ENCODE measurements at regions not wholly inside any gene's neighbourhood (a gene's known extent, or its start where the extent isn't known, plus 50 kb on each side); places are given as distances from the start of the nearest gene placed in this dataset.
"Not testable (repeated sequence)": the region's sequence is repeated elsewhere in the genome, so short reads cannot be mapped to it uniquely, and the experiment has no call there.

DNA sequence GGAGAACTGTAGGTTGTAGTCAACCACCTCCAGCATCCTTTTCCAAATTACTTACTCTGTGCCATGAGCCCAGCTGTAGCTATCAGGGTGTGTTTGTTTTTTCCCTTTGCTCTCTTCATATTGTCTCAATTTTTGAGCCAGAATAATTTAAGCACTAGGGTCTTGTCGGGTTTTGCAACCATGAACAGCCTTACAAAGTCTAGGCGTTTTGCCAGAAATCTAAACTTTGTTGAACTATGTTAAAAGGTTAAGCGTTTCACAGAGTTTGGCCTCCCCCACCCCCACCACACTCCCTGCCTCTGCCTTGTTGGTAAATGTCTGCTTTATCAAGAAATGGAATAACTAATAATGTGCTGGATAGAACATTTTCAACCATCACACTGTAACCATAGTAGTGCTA is 190.6 kb upstream of the TTC29 start:
- Mint-ChIP-seq H3K27ac (no peak overlapping the region), H3K27me3 (peaks cover 9% of the 10 kb centered on the region), H3K4me3 (no peak overlapping the region), H3K36me3 (ENCODE audit: low read depth) (no peaks in the 10 kb centered on the region), H3K4me1 (no peaks in the 10 kb centered on the region), H3K9me3 (ENCODE audit: low read depth) (no peaks in the 10 kb centered on the region)
- intact Hi-C loops (cut with DNase I, micrococcal nuclease): no loop called here
- CTCF ChIA-PET: interaction anchor here (1.0 kb wide), 1 partner anchor 453 kb away, joined by 4 read pairs; no protein-coding TSS in a partner anchor
- ATAC-seq: no peak
- POLR2A ChIA-PET: no interaction called here
- DNase-seq: no peak

DNA sequence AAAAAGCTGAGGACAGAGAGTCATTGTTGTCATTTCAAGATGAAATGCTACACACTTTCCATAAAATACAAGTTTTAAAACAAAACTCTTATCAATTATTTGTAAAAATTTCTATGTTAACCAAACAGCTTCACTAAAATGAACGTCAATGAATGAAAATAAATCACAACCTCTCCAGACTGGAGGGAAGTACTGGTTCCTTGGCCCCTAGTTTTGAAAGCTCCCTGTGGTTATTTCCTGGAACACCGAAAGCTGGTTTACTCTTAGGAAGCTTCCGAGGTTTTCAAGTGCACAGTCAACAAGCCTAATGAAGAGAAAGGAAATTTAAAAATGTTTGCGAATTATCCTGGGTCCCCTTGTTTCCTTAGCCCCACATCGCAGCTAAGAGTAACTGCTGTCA is 191.1 kb upstream of the TTC29 start:
- no peak for ATAC-seq
- Mint-ChIP-seq H3K4me3 (no peak overlapping the region), H3K36me3 (ENCODE audit: low read depth) (no peaks in the 10 kb centered on the region), H3K4me1 (no peaks in the 10 kb centered on the region), H3K27me3 (peaks cover 9% of the 10 kb centered on the region), H3K27ac (no peak overlapping the region), H3K9me3 (ENCODE audit: low read depth) (no peaks in the 10 kb centered on the region)
- intact Hi-C loops (cut with DNase I, micrococcal nuclease): no loop called here
- DNase-seq: no peak
- CTCF ChIA-PET: interaction anchor here (1.0 kb wide), 1 partner anchor 453 kb away, joined by 4 read pairs; no protein-coding TSS in a partner anchor
- POLR2A ChIA-PET: no interaction called here

DNA sequence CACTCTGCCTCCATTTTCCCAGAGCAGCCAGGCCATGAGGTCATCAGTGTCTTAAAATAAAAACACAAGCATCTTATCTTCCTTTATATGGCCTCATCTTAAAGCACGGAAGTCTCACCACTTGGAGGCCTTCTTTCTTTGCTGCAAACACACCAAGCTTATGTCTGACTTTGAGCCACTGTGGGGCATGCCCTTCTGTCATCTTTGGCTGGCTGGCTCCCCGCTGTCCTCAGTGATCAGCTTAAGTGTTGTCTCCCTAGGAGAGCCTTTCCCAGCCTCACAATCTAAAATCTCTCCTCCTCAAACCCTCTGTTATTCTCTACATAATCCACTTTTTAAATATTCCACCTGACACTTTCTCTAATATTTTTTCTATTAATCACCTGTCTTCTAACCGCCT is 191.6 kb upstream of the TTC29 start:
- no peak for ATAC-seq
- no peak overlapping the region for H3K4me3 Mint-ChIP-seq
- H3K27ac Mint-ChIP-seq: no peak overlapping the region
- intact Hi-C loops (cut with DNase I, micrococcal nuclease): no loop called here
- H3K4me1 Mint-ChIP-seq: no peaks in the 10 kb centered on the region
- DNase-seq: no peak
- no peaks in the 10 kb centered on the region for H3K36me3 Mint-ChIP-seq (ENCODE audit: low read depth)
- CTCF ChIA-PET: interaction anchor here (0.8 to 1.0 kb wide), 2 partner anchors 24 to 453 kb away, joined by 3 to 4 read pairs; no protein-coding TSS in a partner anchor
- no peaks in the 10 kb centered on the region for H3K9me3 Mint-ChIP-seq (ENCODE audit: low read depth)
- POLR2A ChIA-PET: no interaction called here
- H3K27me3 Mint-ChIP-seq: peaks cover 9% of the 10 kb centered on the region

DNA sequence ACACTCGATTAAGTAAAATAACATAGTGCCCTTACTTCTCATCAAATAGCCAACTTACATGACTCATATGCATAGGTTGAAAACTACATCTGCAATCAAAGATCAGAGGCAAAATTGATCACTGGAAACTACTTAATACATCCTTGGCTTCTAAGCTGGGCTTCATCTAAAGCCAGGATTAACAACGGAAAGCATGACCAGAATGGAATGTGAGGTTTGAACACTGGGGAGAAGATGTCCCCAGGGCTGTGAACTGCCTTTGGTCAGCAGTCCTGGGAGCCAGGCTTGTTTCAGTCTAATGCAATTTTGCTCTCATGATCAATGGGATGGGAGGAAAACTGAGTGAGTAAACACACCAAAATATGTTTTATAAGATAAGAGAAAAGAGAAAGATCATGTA is 192.5 kb upstream of the TTC29 start:
- Mint-ChIP-seq H3K4me3 (no peak overlapping the region), H3K27ac (no peak overlapping the region), H3K9me3 (ENCODE audit: low read depth) (no peaks in the 10 kb centered on the region), H3K36me3 (ENCODE audit: low read depth) (no peaks in the 10 kb centered on the region), H3K4me1 (no peaks in the 10 kb centered on the region), H3K27me3 (peaks cover 9% of the 10 kb centered on the region)
- no peak for ATAC-seq
- POLR2A ChIA-PET: no interaction called here
- CTCF ChIA-PET: interaction anchor here (0.8 kb wide), 1 partner anchor 23 kb away, joined by 3 read pairs; no protein-coding TSS in a partner anchor
- intact Hi-C loops (cut with DNase I, micrococcal nuclease): no loop called here
- no peak for DNase-seq

DNA sequence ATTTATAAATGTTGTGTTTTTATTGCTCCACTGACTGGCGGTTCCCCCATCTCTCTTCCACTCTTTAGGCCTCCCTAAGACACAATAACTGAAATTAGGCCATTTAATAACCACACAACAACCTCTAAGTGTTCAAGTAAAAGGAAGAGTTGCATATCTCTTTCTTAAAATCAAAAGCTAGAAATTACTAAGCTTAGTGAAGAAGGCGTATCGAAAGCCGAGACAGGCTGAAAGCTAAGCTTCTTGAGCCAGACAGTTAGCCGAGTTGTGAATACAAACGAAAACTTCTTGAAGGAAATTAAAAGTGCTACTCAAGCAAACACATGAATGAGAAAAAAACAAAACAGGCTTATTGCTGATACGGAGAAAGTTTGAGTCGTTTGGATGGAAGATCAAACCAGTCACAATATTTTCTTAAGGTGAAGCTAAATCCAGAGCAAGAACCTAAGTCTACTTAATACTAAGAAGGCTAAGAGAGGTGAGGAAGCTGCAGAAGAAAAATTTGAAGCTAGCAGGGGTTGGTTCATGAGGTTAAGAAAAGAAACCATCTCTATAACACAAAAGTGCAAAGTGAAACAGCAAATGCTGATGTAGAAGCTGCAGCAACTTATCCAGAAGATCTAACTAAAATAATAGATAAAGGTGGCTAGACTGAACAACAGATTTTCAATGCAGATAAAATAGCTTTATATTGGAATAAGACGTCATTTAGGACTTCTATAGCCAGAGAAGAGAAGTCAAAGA is 194.0 kb upstream of the TTC29 start:
- intact Hi-C loops (cut with DNase I, micrococcal nuclease): no loop called here
- CTCF ChIA-PET: interaction anchor here (0.7 kb wide), 1 partner anchor 185 kb away, joined by 3 read pairs; no protein-coding TSS in a partner anchor
- ATAC-seq: no peak
- POLR2A ChIA-PET: no interaction called here
- H3K27me3 Mint-ChIP-seq: peaks cover 8% of the 10 kb centered on the region
- H3K36me3 Mint-ChIP-seq (ENCODE audit: low read depth): no peaks in the 10 kb centered on the region
- no peak for DNase-seq
- H3K27ac Mint-ChIP-seq: no peak overlapping the region
- no peaks in the 10 kb centered on the region for H3K9me3 Mint-ChIP-seq (ENCODE audit: low read depth)
- H3K4me1 Mint-ChIP-seq: no peaks in the 10 kb centered on the region
- H3K4me3 Mint-ChIP-seq: no peak overlapping the region

DNA sequence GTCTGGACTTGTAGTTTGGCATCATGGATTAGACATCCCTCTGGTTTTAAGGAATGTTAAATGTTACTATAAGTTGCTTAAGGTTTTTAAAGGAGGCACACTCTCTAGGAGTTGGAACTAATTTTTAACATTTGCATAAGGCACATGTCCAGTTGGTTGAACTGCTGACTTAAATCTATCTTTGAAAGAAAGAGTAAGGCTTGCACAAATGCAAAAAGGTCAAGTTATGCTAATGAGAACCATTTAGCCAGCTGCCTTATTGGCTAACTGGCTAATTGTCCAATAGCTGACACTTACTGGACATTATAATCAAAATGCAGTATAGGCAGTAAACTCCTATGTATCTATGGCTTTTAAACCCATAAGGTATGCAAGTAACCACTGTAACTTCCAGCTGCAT is 206.1 kb upstream of the TTC29 start:
- peaks cover 23% of the 10 kb centered on the region for H3K27me3 Mint-ChIP-seq
- no peaks in the 10 kb centered on the region for H3K9me3 Mint-ChIP-seq (ENCODE audit: low read depth)
- ATAC-seq: no peak
- H3K4me3 Mint-ChIP-seq: no peak overlapping the region
- H3K36me3 Mint-ChIP-seq (ENCODE audit: low read depth): no peaks in the 10 kb centered on the region
- ChIA-PET POLR2A (no interaction called here), CTCF (no interaction called here)
- H3K4me1 Mint-ChIP-seq: no peaks in the 10 kb centered on the region
- intact Hi-C loops (cut with DNase I, micrococcal nuclease): no loop called here
- DNase-seq: no peak
- H3K27ac Mint-ChIP-seq: no peak overlapping the region

DNA sequence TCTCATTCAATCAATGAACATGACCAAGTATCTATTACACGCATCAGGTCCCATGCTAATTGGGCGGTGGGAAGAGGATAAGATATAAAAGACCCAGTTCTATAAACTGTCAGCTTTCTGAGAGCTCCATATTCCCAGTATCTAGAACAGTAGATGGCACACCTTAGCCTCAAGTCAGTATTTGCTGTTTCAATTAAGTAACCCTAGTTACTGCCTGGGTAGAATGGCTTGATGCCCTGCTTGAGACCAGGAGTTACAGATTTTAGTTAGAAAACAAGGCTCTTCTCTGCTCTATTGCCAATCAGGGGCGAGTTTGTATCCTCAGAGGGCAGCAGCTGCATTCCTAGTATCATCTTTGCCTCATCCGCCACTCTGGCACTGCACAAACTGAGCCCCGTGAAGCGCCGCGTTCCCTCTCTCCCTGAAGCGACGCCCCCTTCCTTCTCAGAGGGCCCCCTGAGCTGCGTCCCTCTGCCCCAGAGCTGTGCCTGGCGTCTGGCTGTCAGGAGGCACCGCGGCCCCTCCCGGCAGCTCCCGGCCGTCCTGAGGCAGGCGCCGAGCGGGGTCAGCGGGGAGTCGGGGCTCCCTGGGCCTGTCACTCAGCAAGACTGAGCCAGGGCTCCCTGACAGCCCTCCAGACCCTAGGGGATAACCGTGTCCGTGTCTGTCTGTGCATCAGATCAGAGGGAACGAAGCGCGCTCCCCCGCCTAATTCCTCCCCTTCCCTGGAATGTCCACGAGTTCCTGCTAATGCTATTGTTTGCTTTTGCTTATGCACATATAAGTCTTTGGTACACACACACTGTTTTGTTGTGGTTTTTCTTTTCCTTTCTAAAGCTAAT is 212.4 kb upstream of the TTC29 start:
- ChIA-PET CTCF (interaction anchor here (0.7 kb wide), 1 partner anchor 34 kb away, joined by 3 read pairs; no protein-coding TSS in a partner anchor), POLR2A (no interaction called here)
- peaks cover 28% of the 10 kb centered on the region for H3K27me3 Mint-ChIP-seq
- DNase-seq: no peak
- no peak for ATAC-seq
- no peak overlapping the region for H3K27ac Mint-ChIP-seq
- H3K4me3 Mint-ChIP-seq: no peak overlapping the region
- H3K9me3 Mint-ChIP-seq (ENCODE audit: low read depth): no peaks in the 10 kb centered on the region
- H3K36me3 Mint-ChIP-seq (ENCODE audit: low read depth): no peaks in the 10 kb centered on the region
- intact Hi-C loops (cut with DNase I, micrococcal nuclease): no loop called here
- peaks cover 2% of the 10 kb centered on the region for H3K4me1 Mint-ChIP-seq

DNA sequence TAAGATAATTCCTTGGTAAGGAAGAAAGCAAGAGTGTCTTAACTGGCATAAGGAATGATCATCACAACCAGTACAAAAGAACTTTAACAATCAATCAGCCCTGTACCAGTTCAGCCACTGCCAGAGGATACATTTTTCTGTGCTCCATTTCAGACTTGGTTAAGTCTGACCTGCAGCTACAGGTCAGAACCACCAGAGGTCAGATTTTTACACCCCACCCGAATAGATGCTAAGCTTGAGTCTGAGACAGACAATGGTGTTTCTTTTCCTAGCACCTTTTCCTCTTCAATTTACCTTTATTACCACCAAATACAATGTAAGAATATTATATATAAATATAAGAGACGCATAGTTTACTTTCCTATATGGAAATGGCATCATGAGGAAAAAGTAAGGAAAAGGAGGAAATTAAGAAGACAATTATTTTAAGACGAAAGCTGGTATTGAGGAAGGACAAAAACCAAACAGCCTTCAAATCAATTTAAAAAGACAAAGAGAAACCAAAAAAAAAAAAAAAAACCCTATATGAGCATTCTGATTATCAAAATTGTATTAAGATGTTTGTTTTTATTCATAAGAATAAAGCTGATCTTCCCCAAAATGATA is 215.3 kb upstream of the TTC29 start:
- H3K4me3 Mint-ChIP-seq: no peak overlapping the region
- no peaks in the 10 kb centered on the region for H3K36me3 Mint-ChIP-seq (ENCODE audit: low read depth)
- ATAC-seq (no peak), DNase-seq (peak; percentile 17)
- H3K27me3 Mint-ChIP-seq: peaks cover 34% of the 10 kb centered on the region
- peaks cover 2% of the 10 kb centered on the region for H3K4me1 Mint-ChIP-seq
- POLR2A ChIA-PET: no interaction called here
- no peak overlapping the region for H3K27ac Mint-ChIP-seq
- intact Hi-C loops (cut with DNase I, micrococcal nuclease): loop anchor here (1.0 to 2.0 kb wide), 3 partner anchors 429 to 706 kb away; no protein-coding TSS in a partner anchor
- CTCF ChIA-PET: interaction anchor here (0.6 to 2.7 kb wide), 15 partner anchors 9 to 1313 kb away, joined by 3 to 11 read pairs (median 5); no protein-coding TSS in a partner anchor
- H3K9me3 Mint-ChIP-seq (ENCODE audit: low read depth): no peaks in the 10 kb centered on the region

DNA sequence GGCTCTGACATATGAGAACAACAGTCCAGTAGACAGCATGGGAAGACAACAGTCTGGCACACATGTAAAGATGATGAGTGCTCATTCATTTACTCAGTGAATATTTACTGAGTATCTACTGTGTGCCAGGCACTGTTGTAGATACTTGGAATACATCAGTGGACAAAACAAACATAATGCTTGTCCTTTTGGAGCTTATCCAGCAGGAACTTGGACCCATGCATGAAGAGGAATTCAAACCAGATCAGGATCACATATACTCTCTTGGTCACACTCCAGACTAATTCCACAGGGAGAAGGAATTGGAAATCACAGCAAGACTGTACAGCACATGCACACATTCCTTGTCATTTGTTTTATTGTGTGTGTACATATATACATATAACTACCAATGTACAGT is 217.6 kb upstream of the TTC29 start:
- no peaks in the 10 kb centered on the region for H3K36me3 Mint-ChIP-seq (ENCODE audit: low read depth)
- DNase-seq (no peak), ATAC-seq (no peak)
- no peak overlapping the region for H3K27ac Mint-ChIP-seq
- ChIA-PET POLR2A (no interaction called here), CTCF (interaction anchor here (0.6 to 0.9 kb wide), 2 partner anchors 145 to 427 kb away, joined by 3 to 4 read pairs; no protein-coding TSS in a partner anchor)
- peaks cover 2% of the 10 kb centered on the region for H3K4me1 Mint-ChIP-seq
- intact Hi-C loops (cut with DNase I, micrococcal nuclease): no loop called here
- H3K4me3 Mint-ChIP-seq: no peak overlapping the region
- peaks cover 17% of the 10 kb centered on the region for H3K27me3 Mint-ChIP-seq
- H3K9me3 Mint-ChIP-seq (ENCODE audit: low read depth): no peaks in the 10 kb centered on the region

DNA sequence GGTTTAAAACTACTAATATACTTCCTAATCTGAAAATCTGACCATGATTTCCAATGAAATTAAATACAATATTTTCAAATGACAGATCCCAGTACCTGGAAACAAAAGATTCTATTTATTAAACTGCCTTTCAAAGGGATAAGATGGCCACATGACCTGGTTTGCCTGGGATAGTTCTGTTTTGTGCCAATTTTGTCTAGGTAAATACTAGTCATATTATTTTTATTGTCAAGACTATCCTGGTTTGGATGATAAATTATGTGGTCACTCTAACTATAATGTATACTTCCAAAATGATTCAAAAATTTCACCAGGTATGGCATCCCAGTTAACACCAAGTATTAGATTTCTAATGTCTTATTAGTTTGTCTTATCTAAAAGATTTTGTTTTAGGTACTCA is 222.5 kb upstream of the TTC29 start:
- H3K4me3 Mint-ChIP-seq; H3K27ac Mint-ChIP-seq; intact Hi-C loops (cut with DNase I, micrococcal nuclease); CTCF ChIA-PET; H3K9me3 Mint-ChIP-seq (ENCODE audit: low read depth); POLR2A ChIA-PET; H3K4me1 Mint-ChIP-seq; ATAC-seq; H3K27me3 Mint-ChIP-seq; DNase-seq; H3K36me3 Mint-ChIP-seq (ENCODE audit: low read depth): not testable (repeated sequence)

DNA sequence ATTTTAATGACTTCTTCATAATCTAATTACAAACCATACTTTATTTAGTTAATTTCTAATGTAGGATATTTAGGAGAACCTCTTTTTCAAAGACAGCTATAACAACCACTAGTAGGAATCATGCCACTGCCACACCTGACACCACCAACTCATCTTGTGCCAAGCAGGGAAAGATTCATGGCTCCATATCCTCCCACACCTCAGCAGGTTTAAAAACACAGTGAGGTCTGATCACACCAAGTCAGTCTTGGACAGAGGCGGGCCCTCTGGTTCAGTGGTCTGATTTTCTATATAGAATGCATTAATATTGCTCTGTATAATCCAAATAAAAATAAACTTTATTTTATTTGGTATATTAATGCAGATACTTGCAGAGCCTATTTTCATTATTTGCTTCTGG is 227.7 kb upstream of the TTC29 start:
- intact Hi-C loops (cut with DNase I, micrococcal nuclease): no loop called here
- ATAC-seq (no peak), DNase-seq (no peak)
- Mint-ChIP-seq H3K36me3 (ENCODE audit: low read depth) (no peaks in the 10 kb centered on the region), H3K4me3 (no peak overlapping the region), H3K9me3 (ENCODE audit: low read depth) (no peaks in the 10 kb centered on the region), H3K27ac (no peak overlapping the region), H3K27me3 (peaks cover 7% of the 10 kb centered on the region), H3K4me1 (no peaks in the 10 kb centered on the region)
- POLR2A ChIA-PET: no interaction called here
- CTCF ChIA-PET: no interaction called here

All from activated CD4-positive, alpha-beta T cell treated with anti-CD3 and anti-CD28 coated beads for 36 hours (primary cell).